NCI-H146 treated with DMSO at 0.1 percent for 48 hours (cell line): ENCODE measurements at regions not wholly inside any gene's neighbourhood (a gene's known extent, or its start where the extent isn't known, plus 50 kb on each side); places are given as distances from the start of the nearest gene placed in this dataset.

Source experiments
- DNase-seq: peaks from one replicate; lab custom pipeline; 2025; ENCODE audit not compliant: unreplicated experiment; lab: John Stamatoyannopoulos, UW

- DNase-seq: no peak
Observed at GRCh38 chr15:96889734-96890480, 559.4 kb downstream of the NR2F2 start.

GRCh38 chr15:96891046-96891445 is 560.5 kb downstream of the NR2F2 start:
- DNase-seq: no peak

GRCh38 chr15:96893159-96893906 is 562.8 kb downstream of the NR2F2 start:
- no peak for DNase-seq

GRCh38 chr15:96894659-96895058 is 564.2 kb downstream of the NR2F2 start:
- DNase-seq: no peak

GRCh38 chr15:96896766-96897165 is 566.3 kb downstream of the NR2F2 start:
- DNase-seq: no peak

GRCh38 chr15:96914081-96914480 is 583.6 kb downstream of the NR2F2 start:
- no peak for DNase-seq

GRCh38 chr15:96916750-96917149 is 586.2 kb downstream of the NR2F2 start:
- no peak for DNase-seq

- DNase-seq: no peak
Observed at GRCh38 chr15:96924570-96924969, 594.1 kb downstream of the NR2F2 start.

GRCh38 chr15:96947296-96948229 is 617.1 kb downstream of the NR2F2 start:
- DNase-seq: no peak

- DNase-seq: no peak
Observed at GRCh38 chr15:96948981-96949380, 618.5 kb downstream of the NR2F2 start.

GRCh38 chr15:96958721-96959120 is 628.2 kb downstream of the NR2F2 start:
- no peak for DNase-seq

GRCh38 chr15:96959501-96959900 is 629.0 kb downstream of the NR2F2 start:
- no peak for DNase-seq

GRCh38 chr15:96960711-96961480 is 630.4 kb downstream of the NR2F2 start:
- DNase-seq: no peak

GRCh38 chr15:96966554-96966953 is 636.1 kb downstream of the NR2F2 start:
- no peak for DNase-seq

GRCh38 chr15:96969732-96970710 is 639.5 kb downstream of the NR2F2 start:
- DNase-seq: no peak

GRCh38 chr15:96972201-96972600 is 641.7 kb downstream of the NR2F2 start:
- no peak for DNase-seq

- no peak for DNase-seq
Observed at GRCh38 chr15:96974761-96975160, 644.3 kb downstream of the NR2F2 start.

- no peak for DNase-seq
Observed at GRCh38 chr15:96977886-96978285, 647.4 kb downstream of the NR2F2 start.

- DNase-seq: no peak
Observed at GRCh38 chr15:96978937-96979473, 648.5 kb downstream of the NR2F2 start.
